Fibroblast of villous mesenchyme (primary cell): ENCODE measurements at regions not wholly inside any gene's neighbourhood (a gene's known extent, or its start where the extent isn't known, plus 50 kb on each side); places are given as distances from the start of the nearest gene placed in this dataset.

Experiments used
- DNase-seq: peaks from one replicate; pipeline ENCODE4 v3.0.0-alpha.2; 2010; ENCODE audit warnings: low read depth
- H3K4me3 ChIP-seq: 2 replicates; pipeline ENCODE4 v1.5.1; 2011; ENCODE audit warnings: low read depth, mild to moderate bottlenecking, low read length
- CTCF ChIP-seq: IDR thresholded peaks from 2 replicates; pipeline ENCODE4 v1.5.1; 2012; ENCODE audit warnings: low read depth, mild to moderate bottlenecking, low read length; ENCODE audit not compliant: insufficient read depth

GRCh38 chr1:200342511-200343311, 67.1 kb downstream of the ZNF281 start:
- no peak for TF ChIP-seq CTCF
- no peak overlapping the region for H3K4me3 ChIP-seq
- peak; percentile 45 for DNase-seq

DNA sequence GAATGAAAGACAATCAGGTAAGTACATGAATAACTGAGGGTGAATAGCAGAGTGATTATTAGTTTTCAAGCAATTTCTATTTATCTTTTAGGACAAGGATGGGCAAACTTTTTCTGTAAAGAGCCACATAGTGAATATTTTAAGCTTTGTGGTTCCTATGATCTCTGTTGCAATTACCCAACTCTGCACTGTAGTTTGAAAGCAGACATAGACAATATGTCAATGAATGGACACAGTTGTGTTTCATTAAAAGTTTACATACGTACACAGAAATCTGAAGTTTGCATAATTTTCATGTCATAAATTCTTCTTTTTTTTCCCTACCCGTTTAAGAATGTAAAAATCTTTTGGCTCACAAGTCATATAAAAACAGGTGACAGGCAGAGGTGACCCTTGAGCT, 71.4 kb downstream of the ZNF281 start:
- TF ChIP-seq CTCF, result no peak
- DNase-seq, result no peak

DNA sequence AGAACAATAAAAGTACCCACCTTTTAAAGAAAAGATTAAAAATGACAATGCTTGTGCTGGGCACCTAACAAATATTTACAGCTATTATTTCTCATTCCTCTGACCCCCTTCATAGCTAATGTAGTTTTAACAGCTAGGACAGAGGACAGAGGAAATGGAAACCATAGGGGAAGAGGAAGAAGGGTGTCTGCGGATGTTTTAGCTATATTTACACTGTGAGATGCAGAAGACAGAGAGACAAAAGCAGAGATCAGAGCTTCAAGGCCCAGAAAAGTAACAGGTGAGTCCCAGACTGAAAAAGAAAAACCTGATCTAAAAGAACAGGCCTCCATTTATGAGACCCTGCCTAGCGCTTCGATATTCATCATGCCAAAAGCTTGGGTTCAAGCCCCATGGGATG, 72.0 kb downstream of the ZNF281 start:
- no peak for DNase-seq
- no peak overlapping the region for H3K4me3 ChIP-seq
- TF ChIP-seq CTCF, result no peak

More for the DNA sequence above, 71.4 kb downstream of the ZNF281 start:
- H3K4me3 ChIP-seq, result no peak overlapping the region

DNA sequence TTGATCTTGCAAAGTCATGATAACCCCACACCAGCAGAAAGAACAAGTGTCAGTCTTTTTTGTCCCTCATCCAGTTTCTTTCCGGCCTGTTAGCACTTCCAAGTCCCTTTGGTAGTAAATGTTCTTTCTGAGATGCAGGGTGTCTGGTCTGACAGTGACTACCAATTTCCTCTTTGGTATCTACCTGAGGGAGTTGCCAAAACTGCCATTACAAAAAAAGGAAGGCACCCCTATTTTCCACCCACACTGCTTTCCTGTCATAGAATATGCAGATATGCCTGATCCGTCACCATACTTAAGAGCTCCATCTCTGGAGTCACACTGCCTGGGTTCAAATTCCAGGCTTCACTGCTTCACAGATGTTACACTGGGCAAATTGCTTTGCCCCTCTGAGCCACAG, 72.4 kb downstream of the ZNF281 start:
- DNase-seq, result no peak
- no peak for TF ChIP-seq CTCF
- H3K4me3 ChIP-seq, result no peak overlapping the region

- TF ChIP-seq CTCF, result no peak
- H3K4me3 ChIP-seq, result no peak overlapping the region
- DNase-seq, result no peak
Observed at GRCh38 chr1:200336901-200337391, 72.9 kb downstream of the ZNF281 start.

DNA sequence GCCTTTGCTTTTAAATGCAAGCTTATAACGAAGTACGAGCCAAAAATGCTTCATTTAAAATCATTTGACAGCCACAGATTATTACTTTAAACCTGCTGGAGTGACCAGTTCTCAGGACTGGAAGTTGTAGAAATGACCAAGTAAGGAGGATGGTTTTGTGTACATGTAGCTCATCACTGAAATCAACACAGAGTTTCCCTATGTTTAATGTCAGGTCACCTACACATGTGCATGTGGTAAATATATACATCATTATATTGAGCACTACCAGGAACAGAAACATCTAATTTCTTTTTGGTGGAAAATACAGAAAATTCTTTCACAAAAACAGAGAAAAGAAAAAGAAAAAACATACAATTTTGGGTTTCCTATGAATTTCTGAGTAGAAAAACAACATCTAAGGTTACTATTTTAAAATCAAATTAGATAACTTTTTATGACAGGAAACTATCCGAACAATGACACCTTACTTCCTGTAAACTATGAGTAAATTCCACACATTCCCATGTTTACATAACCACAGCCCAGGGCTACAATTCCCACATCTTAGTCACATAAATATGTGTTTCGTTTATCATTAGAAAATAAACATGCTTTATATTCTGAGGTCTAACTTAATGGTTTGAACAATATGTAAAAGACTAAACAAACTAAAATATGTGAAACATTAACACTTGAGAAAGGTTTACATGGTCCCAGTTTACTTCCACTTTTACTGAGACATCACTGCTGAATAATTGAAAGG, 73.6 kb downstream of the ZNF281 start:
- H3K4me3 ChIP-seq, result no peak overlapping the region
- DNase-seq, result peak; percentile 76
- TF ChIP-seq CTCF, result no peak
